H1 (cell line): ENCODE measurements at regions not wholly inside any gene's neighbourhood (a gene's known extent, or its start where the extent isn't known, plus 50 kb on each side); places are given as distances from the start of the nearest gene placed in this dataset.

Experiments used
- CTCF ChIA-PET: fragments of 300-600 bp; sonication (Branson Sonifier 250); formaldehyde crosslinking; loops from one replicate; lab custom pipeline; 2021; ENCODE audit not compliant: partially characterized antibody; lab: Charles Lee
- POLR2A ChIA-PET: fragments of 300-600 bp; sonication (Branson Sonifier 250); formaldehyde crosslinking; loops from one replicate; lab custom pipeline; 2021; ENCODE audit warnings: inconsistent platforms; ENCODE audit not compliant: partially characterized antibody; lab: Charles Lee
- DNase-seq, 2 experiments: peaks; one replicate each; pipeline versions ENCODE4 v3.0.0 to v3.0.0-alpha.2; 2010 to 2022; ENCODE audit warnings: low spot score in 2 of 2, low read depth in 1 of 2, mixed read lengths in 1 of 2
- FAIRE-seq: peaks from 2 replicates; lab custom pipeline; 2011; peaks lifted over from hg19 to GRCh38; lab: Jason Lieb, UNC
- H2AFZ ChIP-seq: 2 replicates; pipeline ENCODE4 v1.8.1; 2012; ENCODE audit warnings: low read length, inconsistent platforms
- H2AK5ac ChIP-seq: 2 replicates; pipeline ENCODE4 v1.6.1; 2013; ENCODE audit warnings: low read depth, low read length
- H2BK120ac ChIP-seq: replicated peaks from 2 replicates; pipeline ENCODE3; 2013; ENCODE audit warnings: low read depth, low read length, inconsistent platforms
- H2BK12ac ChIP-seq: 2 replicates; pipeline ENCODE4 v1.6.1; 2013; ENCODE audit warnings: low read depth, low read length
- H2BK15ac ChIP-seq: 2 replicates; pipeline ENCODE4 v1.6.1; 2013; ENCODE audit warnings: low read length
- H2BK20ac ChIP-seq: 2 replicates; pipeline ENCODE4 v1.6.1; 2013; ENCODE audit warnings: low read length
- H2BK5ac ChIP-seq: 2 replicates; pipeline ENCODE4 v1.6.1; 2013; ENCODE audit warnings: low read depth, low read length
- H3K14ac ChIP-seq: 2 replicates; pipeline ENCODE4 v1.6.1; 2013; ENCODE audit warnings: inconsistent platforms; ENCODE audit not compliant: insufficient read length
- H3K18ac ChIP-seq: 2 replicates; pipeline ENCODE4 v1.6.1; 2013; ENCODE audit warnings: low read length; ENCODE audit errors: extremely low read depth
- H3K23ac ChIP-seq: 2 replicates; pipeline ENCODE4 v1.6.1; 2013; ENCODE audit warnings: inconsistent platforms; ENCODE audit not compliant: insufficient read length
- H3K23me2 ChIP-seq: 2 replicates; pipeline ENCODE4 v1.6.1; 2013; ENCODE audit warnings: low read depth, low read length
- H3K27ac ChIP-seq: 2 replicates; pipeline ENCODE4 v1.6.1; 2011; ENCODE audit warnings: low read depth, low read length, inconsistent platforms
- H3K27me3 ChIP-seq, 4 experiments: replicated peaks in 1 of 4; 1 replicate in 1 of 4; 2 replicates in 3 of 4; pipeline versions ENCODE4 v1.6.1 to v1.8.1; 2011 to 2013; ENCODE audit warnings: low read length in 3 of 4, mild to moderate bottlenecking in 3 of 4, inconsistent platforms in 2 of 4, mixed read lengths in 2 of 4, moderate library complexity in 1 of 4; ENCODE audit not compliant: control insufficient read depth in 3 of 4, insufficient read depth in 3 of 4; ENCODE audit errors: extremely low read depth in 1 of 4
- H3K36me3 ChIP-seq, 4 experiments: 2 replicates each; pipeline versions ENCODE4 v1.6.1 to v1.8.1; 2011 to 2013; ENCODE audit warnings: mild to moderate bottlenecking in 4 of 4, low read length in 3 of 4, moderate library complexity in 2 of 4, control low read depth in 1 of 4, inconsistent platforms in 1 of 4; ENCODE audit not compliant: insufficient read depth in 4 of 4, control insufficient read depth in 2 of 4
- H3K4ac ChIP-seq: replicated peaks from 2 replicates; pipeline ENCODE3; 2013; ENCODE audit warnings: low read length, low read depth, mixed read lengths, inconsistent platforms; ENCODE audit not compliant: insufficient read length
- H3K4me1 ChIP-seq, 4 experiments: replicated peaks in 1 of 4; 1 replicate in 1 of 4; 2 replicates in 3 of 4; pipeline versions ENCODE4 v1.6.1 to v1.8.1; 2011 to 2013; ENCODE audit warnings: low read length in 3 of 4, inconsistent platforms in 2 of 4, mixed read lengths in 1 of 4; ENCODE audit not compliant: insufficient read depth in 4 of 4, control insufficient read depth in 3 of 4
- H3K4me2 ChIP-seq, 2 experiments: 2 replicates each; pipeline versions ENCODE4 v1.6.1 to v1.8.1; 2011 to 2013; ENCODE audit warnings: low read depth in 2 of 2, low read length in 2 of 2, control low read depth in 1 of 2, inconsistent platforms in 1 of 2, mild to moderate bottlenecking in 1 of 2; ENCODE audit not compliant: insufficient read depth in 1 of 2
- H3K4me3 ChIP-seq, 4 experiments: fragments of 200-600, 300-600 bp in 1 of 4; sonication (generic), shearing (Covaris generic), sonication (Bioruptor Twin) in 1 of 4; 2 replicates each; pipeline versions ENCODE4 v1.5.1 to v1.8.1; 2011 to 2016; ENCODE audit warnings: low read length in 4 of 4, low read depth in 3 of 4, control low read depth in 2 of 4, inconsistent platforms in 2 of 4, mild to moderate bottlenecking in 2 of 4, mixed read lengths in 1 of 4, moderate library complexity in 1 of 4; ENCODE audit not compliant: insufficient read depth in 2 of 4; ENCODE audit errors: extremely low read depth in 1 of 4
- H3K56ac ChIP-seq: replicated peaks from 2 replicates; pipeline ENCODE3; 2013; ENCODE audit warnings: low read depth, mild to moderate bottlenecking, mixed read lengths, low read length, inconsistent platforms; ENCODE audit not compliant: insufficient read length
- H3K79me1 ChIP-seq: 2 replicates; pipeline ENCODE4 v1.6.1; 2013; ENCODE audit warnings: low read depth, low read length, control low read depth
- H3K79me2 ChIP-seq, 2 experiments: 2 replicates each; pipeline versions ENCODE4 v1.6.1 to v1.8.1; 2012 to 2013; ENCODE audit warnings: low read length in 2 of 2, mild to moderate bottlenecking in 2 of 2, inconsistent platforms in 1 of 2; ENCODE audit not compliant: insufficient read depth in 2 of 2, control insufficient read depth in 1 of 2
- H3K9ac ChIP-seq, 4 experiments: replicated peaks in 1 of 4; 1 replicate in 1 of 4; 2 replicates in 3 of 4; pipeline versions ENCODE4 v1.6.1 to v1.8.1; 2011 to 2013; ENCODE audit warnings: low read depth in 3 of 4, low read length in 3 of 4, control low read depth in 2 of 4, mild to moderate bottlenecking in 2 of 4, moderate library complexity in 2 of 4, inconsistent platforms in 1 of 4; ENCODE audit errors: extremely low read depth in 1 of 4
- H3K9me3 ChIP-seq, 2 experiments: 2 replicates each; pipeline versions ENCODE4 v1.6.1 to v1.8.1; 2012 to 2013; ENCODE audit warnings: mild to moderate bottlenecking in 2 of 2, moderate library complexity in 2 of 2, control low read depth in 1 of 2, inconsistent platforms in 1 of 2, low read depth in 1 of 2, low read length in 1 of 2, mixed read lengths in 1 of 2; ENCODE audit not compliant: insufficient read depth in 2 of 2
- H4K20me1 ChIP-seq, 2 experiments: replicated peaks in 1 of 2; 2 replicates each; pipeline versions ENCODE3 to v1.8.1; 2011 to 2013; ENCODE audit warnings: inconsistent platforms in 2 of 2, low read length in 2 of 2, mild to moderate bottlenecking in 1 of 2; ENCODE audit not compliant: insufficient read depth in 2 of 2, control insufficient read depth in 1 of 2
- H4K5ac ChIP-seq: 2 replicates; pipeline ENCODE4 v1.6.1; 2013; ENCODE audit warnings: low read length, low read depth, mixed read lengths, inconsistent platforms; ENCODE audit not compliant: insufficient read length
- H4K8ac ChIP-seq: 2 replicates; pipeline ENCODE4 v1.8.0; 2013; ENCODE audit warnings: mild to moderate bottlenecking, moderate library complexity, low read length, inconsistent platforms; ENCODE audit not compliant: insufficient read depth; ENCODE audit errors: extremely low read depth
- H4K91ac ChIP-seq: replicated peaks from 2 replicates; pipeline ENCODE3; 2013; ENCODE audit warnings: low read length, mixed read lengths, inconsistent platforms; ENCODE audit not compliant: insufficient read length
- BACH1 ChIP-seq: IDR thresholded peaks from 2 replicates; pipeline ENCODE4 v1.6.1; 2012; ENCODE audit warnings: low read length, improper control_type of control experiment
- BCL11A ChIP-seq, 2 experiments: IDR thresholded peaks; one replicate each; pipeline ENCODE4 v1.6.1; 2011; ENCODE audit warnings: low read depth in 2 of 2, low read length in 2 of 2, mild to moderate bottlenecking in 2 of 2
- CBX5 ChIP-seq: fragments of 300-800, 300-1000 bp; sonication (generic); IDR thresholded peaks from 2 replicates; pipeline ENCODE4 v1.7.1; 2016; ENCODE audit warnings: antibody characterized with exemption, low read length, low read depth
- FOSL1 ChIP-seq: IDR thresholded peaks from 2 replicates; pipeline ENCODE4 v1.6.1; 2011; ENCODE audit warnings: mild to moderate bottlenecking, low read depth, low read length, moderate library complexity; ENCODE audit not compliant: insufficient read depth
- HDAC2 ChIP-seq, 2 experiments: fragments of 300-600 bp in 1 of 2; sonication (generic) in 1 of 2; IDR thresholded peaks; 2 replicates each; pipeline ENCODE4 v1.6.1; 2011 to 2012; ENCODE audit warnings: low read depth in 2 of 2, low read length in 2 of 2, mild to moderate bottlenecking in 2 of 2, moderate library complexity in 2 of 2, borderline replicate concordance in 1 of 2, inconsistent platforms in 1 of 2
- KDM4A ChIP-seq: IDR thresholded peaks from one replicate; pipeline ENCODE4 v1.7.1; 2012; ENCODE audit warnings: low read depth, mild to moderate bottlenecking, moderate library complexity, low read length, inconsistent platforms; ENCODE audit not compliant: severe bottlenecking
- PHF8 ChIP-seq: fragments of 200-600 bp; sonication (generic); conservative IDR thresholded peaks from 2 replicates; pipeline ENCODE4 v1.7.1; 2012; ENCODE audit warnings: low read depth, mild to moderate bottlenecking, inconsistent platforms, low read length, moderate library complexity
- POLR2AphosphoS5 ChIP-seq: IDR thresholded peaks from 2 replicates; pipeline ENCODE4 v1.6.1; 2011; ENCODE audit warnings: low read depth, low read length
- RAD21 ChIP-seq, 2 experiments: IDR thresholded peaks in 1 of 2; conservative IDR thresholded peaks in 1 of 2; 2 replicates each; pipeline ENCODE4 v1.6.1; 2011; ENCODE audit warnings: low read depth in 2 of 2, low read length in 2 of 2, improper control_type of control experiment in 1 of 2, inconsistent platforms in 1 of 2, mild to moderate bottlenecking in 1 of 2, moderate library complexity in 1 of 2
- RXRA ChIP-seq: IDR thresholded peaks from 2 replicates; pipeline ENCODE4 v1.6.1; 2011; ENCODE audit warnings: low read depth, mild to moderate bottlenecking, low read length, moderate library complexity; ENCODE audit not compliant: insufficient read depth
- SP1 ChIP-seq: IDR thresholded peaks from 2 replicates; pipeline ENCODE4 v1.6.1; 2011; ENCODE audit warnings: low read depth, low read length
- ZNF274 ChIP-seq: IDR thresholded peaks from 2 replicates; pipeline ENCODE4 v1.7.0; 2012; ENCODE audit warnings: low read length, borderline replicate concordance; ENCODE audit errors: extremely low read depth
- WGBS, 2 experiments: shearing (Covaris generic) in 1 of 2; methylation state at CpG; one replicate each; pipeline versions ENCODE4 v1.1.6 to v1.1.7; 2013 to 2015; ENCODE audit warnings: low lambda C conversion rate in 2 of 2, mixed read lengths in 2 of 2, inconsistent platforms in 1 of 2, low coverage in 1 of 2, missing lambda C conversion rate in 1 of 2; ENCODE audit not compliant: insufficient replicate concordance in 2 of 2, insufficient coverage in 1 of 2, insufficient read length in 1 of 2; ENCODE audit errors: extremely low coverage in 1 of 2, missing lambda C conversion rate in 1 of 2; 5-methylcytosine and 5-hydroxymethylcytosine counted together
- TF ChIP-seq, protein P1 (sequence below): IDR thresholded peaks from 2 replicates; pipeline ENCODE4 v1.6.1; 2012; ENCODE audit warnings: inconsistent platforms

DNA sequence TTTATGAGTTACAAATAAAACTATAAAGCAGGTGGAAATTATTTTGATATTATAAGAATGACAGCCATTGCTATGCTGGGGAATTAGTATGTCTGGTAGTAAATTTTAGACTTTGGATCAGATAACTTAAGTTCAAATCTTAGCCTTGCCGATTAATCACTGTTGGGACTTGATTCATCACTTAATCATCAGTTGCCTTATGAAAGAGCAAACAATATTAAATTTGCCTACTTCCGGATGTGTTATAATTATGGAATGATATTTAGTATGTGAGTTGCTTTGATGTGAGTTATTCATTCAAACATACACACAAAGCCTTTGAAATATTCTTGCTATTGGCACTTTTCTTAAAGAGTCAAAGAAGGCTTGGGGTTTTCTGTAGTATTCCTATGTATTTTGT is 717.7 kb downstream of the BRINP1 start:
- Histone ChIP-seq H3K79me1 (no peaks in the 10 kb centered on the region), H3K9me3 (peaks cover 9 to 10% of the 10 kb centered on the region in 2 experiments; a peak in 3 of 4 replicates), H3K18ac (no peak overlapping the region), H3K9ac (no peak overlapping the region), H3K36me3 (no peaks in the 10 kb centered on the region), H2BK120ac (no peak overlapping the region), H3K23me2 (no peaks in the 10 kb centered on the region), H3K14ac (no peak overlapping the region), H3K27me3 (no peaks in the 10 kb centered on the region), H4K91ac (no peak overlapping the region), H3K23ac (no peak overlapping the region), H4K5ac (no peak overlapping the region), H3K4ac (no peak overlapping the region), H2BK12ac (no peak overlapping the region), H3K4me2 (no peak overlapping the region), H4K20me1 (no peaks in the 10 kb centered on the region), H2BK15ac (no peak overlapping the region), H3K56ac (no peak overlapping the region), H4K8ac (no peak overlapping the region), H2BK5ac (no peak overlapping the region), H3K79me2 (no peaks in the 10 kb centered on the region), H2BK20ac (no peak overlapping the region), H3K4me3 (no peak overlapping the region), H2AFZ (no peak overlapping the region), H2AK5ac (no peak overlapping the region), H3K27ac (no peak overlapping the region), H3K4me1 (no peaks in the 10 kb centered on the region)
- ChIA-PET POLR2A (no interaction called here), CTCF (no interaction called here)
- WGBS, 2 experiments: 77% methylated on average over 2 of the region's 2 CpGs; no CpG with 5 or more reads in 1 of the 2 experiments
- DNase-seq: no peak
- no peak for FAIRE-seq
- TF ChIP-seq HDAC2 (IDR thresholded peaks at IDR 0.05; ENCODE audit: borderline replicate concordance in 1 of 2, low read depth in 2 of 2, low read length in 2 of 2) (no peak), SP1 (no peak), PHF8 (no peak), RXRA (no peak), BCL11A (IDR thresholded peaks at IDR 0.05; ENCODE audit: low read depth in 2 of 2, low read length in 2 of 2) (no peak), POLR2AphosphoS5 (no peak), FOSL1 (no peak), ZNF274 (no peak), BACH1 (no peak), RAD21 (IDR thresholded peaks at IDR 0.05 in 1 of 2, conservative IDR thresholded peaks at IDR 0.05 in 1 of 2; ENCODE audit: low read depth in 2 of 2, low read length in 2 of 2) (no peak), CBX5 (no peak), KDM4A (no peak)
- TF ChIP-seq, protein P1, sequence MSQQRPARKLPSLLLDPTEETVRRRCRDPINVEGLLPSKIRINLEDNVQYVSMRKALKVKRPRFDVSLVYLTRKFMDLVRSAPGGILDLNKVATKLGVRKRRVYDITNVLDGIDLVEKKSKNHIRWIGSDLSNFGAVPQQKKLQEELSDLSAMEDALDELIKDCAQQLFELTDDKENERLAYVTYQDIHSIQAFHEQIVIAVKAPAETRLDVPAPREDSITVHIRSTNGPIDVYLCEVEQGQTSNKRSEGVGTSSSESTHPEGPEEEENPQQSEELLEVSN: no peak
